HG03439 (cell line): ENCODE measurements at regions not wholly inside any gene's neighbourhood (a gene's known extent, or its start where the extent isn't known, plus 50 kb on each side); places are given as distances from the start of the nearest gene placed in this dataset.

Source experiments
- ATAC-seq: cut with Tn5 transposase; IDR thresholded peaks from one replicate; pipeline ENCODE4 v1.9.1; 2021; ENCODE audit warnings: mild to moderate bottlenecking, moderate library complexity; ENCODE audit not compliant: unreplicated experiment

DNA sequence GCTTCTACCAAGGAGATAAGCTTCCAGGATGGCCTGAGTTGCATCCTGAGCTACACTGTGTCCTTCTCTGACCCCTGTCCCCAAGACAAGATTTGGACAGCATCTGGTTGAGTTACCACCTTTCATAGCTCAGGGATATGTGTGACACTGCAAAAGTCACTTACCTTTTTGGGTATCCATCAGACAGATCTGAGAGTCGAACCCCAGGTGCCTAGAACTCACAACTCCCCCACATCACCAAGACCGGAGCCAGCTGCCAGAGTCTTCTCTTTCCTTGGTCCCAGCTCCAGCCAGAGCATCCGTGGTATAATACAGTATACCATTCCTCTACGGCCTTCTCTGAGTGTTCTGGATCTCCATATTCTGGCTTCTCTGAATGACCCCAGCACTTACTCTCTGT is 133.0 kb downstream of the CD83 start:
- no peak for ATAC-seq

DNA sequence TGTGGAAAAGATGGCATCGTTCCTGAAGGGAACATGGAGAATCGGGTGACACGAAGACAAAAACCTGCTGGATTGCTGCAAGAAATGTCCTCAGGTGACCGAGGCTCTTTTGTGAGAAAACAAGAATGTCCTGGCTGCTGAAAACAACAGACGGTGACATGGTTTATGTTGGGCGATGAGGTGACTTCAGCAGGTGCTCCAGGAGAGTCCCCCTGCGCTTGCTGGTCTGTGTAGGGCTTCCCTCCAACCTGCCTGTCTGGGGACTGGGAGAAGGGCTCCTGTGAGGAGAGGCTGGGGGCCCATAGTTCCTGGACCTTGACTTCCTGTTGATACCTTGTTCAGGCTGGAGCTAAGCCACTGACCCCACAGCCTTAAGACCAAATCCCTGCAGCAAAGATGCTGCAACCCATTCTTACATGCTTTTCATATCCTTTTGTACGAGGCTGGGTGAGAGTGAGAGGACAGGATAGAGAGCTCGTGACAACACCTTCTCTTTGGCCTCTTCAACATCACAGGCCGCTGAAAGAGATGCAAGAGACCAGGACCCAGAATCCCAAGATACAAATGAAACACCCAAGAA is 134.8 kb downstream of the CD83 start:
- ATAC-seq, result no peak

DNA sequence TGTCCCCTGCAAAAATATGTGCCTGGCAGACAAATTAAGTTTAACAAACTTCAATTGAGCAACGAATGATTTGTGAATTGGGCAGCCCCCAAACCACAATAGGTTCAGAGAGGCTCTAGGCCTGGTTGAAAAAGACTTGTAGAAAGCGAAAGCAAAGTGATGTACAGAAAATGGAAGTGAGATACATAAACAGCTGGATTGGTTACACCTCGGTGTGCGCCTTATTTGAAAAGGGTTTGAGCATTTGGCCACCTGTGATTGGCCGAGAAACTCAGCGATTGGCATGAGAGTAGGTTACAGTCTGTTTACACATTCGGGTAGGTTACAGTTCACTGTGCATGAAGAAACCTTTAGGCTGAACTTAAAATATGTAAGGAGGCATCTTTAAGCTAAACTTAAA is 136.9 kb downstream of the CD83 start:
- ATAC-seq, result peak; percentile 74

DNA sequence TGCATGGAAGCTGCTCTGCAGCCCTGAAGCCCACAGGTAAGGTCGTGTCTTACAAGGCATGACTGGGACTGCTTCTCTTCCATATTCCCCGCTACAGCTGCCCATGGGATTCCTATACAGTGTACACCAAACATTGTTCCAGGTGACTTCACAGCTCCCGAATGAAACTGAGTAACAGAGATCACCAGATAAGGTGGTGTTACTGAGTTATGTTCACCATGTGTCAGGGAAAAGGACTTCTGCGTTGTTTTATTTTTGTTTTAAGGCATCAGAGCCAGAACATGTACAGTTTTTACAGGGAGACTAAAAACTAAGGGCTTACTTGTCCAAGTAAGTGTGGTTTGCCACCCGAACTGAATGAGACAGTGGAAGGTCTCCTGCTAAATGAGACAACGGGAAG is 138.3 kb downstream of the CD83 start:
- no peak for ATAC-seq

DNA sequence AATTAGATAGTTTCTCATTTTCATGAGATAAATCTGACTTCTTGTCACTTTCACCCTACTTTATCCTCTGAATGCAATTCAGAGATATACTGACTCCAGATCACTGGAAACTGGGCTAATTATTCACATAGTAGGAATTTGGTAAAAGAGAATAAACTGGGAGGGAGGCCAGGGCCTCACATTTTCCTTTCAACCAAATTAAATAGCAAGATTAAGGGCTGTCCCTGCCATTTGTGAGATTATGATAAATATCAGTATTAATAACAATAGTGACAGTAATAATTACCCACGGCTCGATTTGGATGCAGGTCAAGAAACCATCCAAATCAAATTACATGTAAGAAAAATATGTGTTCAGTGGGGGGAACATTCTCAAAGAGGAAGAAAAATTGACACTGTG is 140.5 kb downstream of the CD83 start:
- no peak for ATAC-seq

DNA sequence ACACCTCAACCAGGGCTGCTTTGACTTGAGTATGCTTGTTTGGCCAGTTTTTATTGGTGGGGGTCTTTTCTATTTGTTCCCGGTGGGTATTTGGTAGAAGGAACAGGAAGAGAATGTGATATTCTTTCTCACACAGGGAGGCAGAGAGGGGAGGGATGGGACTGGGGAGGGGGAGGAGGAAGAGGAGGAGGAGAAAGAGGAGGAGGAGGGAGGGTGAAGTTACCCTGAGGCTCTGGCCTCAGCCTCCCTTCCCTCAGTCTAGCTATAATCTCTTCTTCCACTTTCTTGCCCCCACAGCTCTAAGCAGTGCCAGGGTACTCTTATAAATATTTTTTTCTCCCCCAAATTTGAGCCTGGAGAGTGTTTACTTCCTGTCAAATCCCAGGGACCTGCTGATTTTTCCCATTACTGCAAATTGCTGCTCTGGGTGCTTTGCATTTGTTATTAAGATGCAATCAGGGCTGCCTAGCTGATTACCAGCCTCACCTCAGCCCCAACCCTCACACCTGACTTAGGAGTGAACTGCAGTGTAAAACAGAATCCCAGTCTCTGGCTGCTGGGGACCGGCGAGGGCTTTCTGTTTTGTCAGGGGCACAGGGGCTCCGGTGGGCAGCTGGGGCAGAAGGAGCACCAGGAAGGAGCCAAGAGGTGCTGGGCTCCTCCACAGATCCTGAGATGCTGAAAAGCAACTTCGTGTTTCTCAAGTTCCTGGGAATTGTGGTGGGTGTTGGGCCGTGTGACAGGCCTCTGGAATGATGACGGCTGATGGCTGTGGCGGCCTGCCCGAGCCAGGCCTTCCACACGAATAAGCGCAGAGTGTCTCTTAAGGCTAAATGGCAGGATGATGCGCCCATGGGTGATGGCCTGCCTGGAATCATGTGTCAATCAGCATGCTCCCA is 141.4 kb downstream of the CD83 start:
- no peak for ATAC-seq

DNA sequence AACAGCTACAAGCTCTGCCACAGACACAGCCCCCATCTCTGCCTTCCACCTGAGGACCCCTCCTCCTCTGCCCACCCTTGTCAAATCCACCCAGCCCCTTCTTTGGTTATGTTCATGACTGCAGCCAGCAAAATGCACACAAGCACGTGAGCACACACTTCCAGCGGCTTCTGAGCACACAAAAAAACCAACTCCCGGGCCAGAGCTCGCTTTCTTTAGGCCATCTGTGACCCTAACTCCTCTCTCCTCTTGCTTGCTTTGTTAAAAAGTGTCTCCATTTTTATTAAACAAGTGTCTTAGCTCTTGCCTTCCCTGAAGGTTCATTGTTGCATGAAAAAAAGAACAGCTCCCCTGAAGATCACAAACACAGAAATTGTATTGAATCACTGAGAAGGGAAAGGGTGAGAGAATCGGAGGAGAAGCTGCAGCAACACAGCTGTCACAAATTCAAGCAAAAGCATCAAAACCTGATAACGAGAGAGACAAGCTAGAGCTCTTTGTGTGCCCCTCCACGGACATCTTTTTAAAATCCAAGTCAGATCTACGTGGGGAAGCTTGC is 142.1 kb downstream of the CD83 start:
- ATAC-seq, result no peak

DNA sequence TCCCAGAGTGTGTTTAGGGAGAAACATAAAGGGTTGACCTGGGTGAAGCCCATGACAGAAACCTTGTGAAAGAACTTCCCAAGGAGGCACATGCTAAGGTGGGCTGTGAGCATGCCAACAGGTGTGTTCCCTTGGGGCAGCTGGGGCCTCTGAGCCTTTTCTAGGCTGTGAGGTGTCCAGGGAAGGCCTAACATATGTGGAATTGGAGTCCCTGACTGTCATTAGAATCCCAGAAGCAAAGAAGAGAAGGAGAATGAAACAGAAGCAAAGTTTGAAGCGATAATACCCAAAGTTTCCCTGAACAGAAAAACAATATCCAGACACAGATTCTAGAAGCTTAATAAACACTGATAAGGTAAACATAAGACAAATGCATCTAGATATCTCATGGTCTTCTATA is 143.3 kb downstream of the CD83 start:
- no peak for ATAC-seq

DNA sequence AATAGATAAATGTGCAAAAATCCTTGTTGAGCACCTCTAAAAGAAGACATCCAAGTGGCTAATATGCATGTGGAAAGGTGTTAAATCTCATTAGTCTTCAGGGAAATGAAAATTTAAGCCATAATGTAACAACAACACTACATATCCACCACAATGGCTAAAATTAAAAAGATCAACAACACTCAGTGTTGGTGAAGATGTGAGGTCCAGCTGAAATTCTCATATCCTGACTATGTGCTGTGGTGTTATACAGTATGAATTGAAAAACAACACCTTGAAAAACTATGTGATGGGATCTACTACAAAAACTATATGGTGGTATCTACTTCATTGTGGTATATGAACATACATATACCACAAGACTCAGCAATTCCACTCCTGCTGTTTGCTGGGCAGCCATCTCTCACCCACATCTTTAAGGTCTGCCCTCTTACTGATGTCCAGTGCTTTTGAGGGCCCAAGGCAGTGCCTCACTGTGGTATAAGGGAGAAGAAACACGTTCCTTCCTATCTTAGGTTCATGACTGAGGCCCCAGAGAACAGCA is 146.4 kb downstream of the CD83 start:
- no peak for ATAC-seq

DNA sequence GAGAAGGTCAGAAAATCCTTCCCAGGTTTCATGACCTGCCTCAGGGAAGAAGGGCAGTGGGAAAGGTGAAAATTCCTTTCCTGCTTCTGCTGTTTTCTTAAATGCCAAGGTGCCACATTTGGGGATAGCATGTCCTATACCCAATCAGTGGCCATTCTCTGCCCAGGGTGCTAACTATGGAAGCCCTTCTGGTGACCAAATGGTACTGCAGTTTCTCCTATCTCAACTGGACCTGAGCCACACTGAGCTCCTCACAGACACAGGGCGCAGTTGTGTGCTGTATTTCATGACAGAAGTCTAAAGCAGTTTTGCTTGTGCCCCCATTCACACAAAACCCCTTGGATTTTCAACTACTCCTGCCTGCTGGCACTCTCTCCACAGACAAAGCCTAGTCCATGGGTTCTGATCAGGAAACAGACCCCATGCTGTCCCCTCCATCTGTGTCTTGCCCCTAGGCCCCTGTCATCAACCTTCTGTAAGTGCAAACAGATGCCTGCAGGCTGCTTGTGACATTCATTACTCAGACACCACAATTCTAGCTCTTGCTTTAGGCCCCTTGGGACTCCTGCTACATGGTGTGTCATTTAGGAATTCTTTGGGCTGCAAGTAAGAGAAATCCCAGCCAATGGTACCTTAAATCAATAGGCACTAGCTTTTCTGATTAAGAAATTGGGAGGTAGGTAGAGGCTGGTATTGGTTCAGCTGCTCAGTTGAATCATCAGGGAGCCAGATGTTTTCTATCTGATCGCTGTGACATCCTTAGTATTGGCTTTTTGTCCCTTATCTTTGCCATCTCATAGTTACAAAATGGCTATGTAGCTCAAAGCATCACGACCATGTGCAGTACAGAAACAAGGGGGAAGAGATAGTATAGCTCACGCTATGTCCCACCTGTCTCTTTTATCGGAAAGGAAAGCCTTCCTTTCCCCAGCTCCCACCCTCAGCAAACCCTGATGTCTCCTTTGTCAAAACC is 147.8 kb downstream of the CD83 start:
- ATAC-seq, result no peak

DNA sequence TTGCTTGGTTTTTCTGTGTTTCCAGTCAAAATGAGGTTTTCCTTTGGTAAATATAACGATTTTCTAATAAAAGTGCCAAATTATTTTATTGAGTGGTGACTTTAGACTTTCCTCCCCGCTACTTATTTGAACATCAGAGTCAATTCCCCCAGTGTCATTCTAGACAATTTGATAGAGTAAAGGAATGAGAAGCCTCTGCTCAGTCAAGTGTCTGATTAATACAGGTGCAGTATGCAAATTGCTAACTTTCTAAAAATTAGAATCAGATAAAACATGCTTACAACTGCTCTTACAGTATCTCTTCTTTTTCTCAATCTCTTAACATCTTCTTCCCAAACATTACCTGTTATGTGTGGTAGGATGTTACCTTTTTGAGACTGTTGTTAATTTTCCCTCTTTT is 148.7 kb downstream of the CD83 start:
- no peak for ATAC-seq

DNA sequence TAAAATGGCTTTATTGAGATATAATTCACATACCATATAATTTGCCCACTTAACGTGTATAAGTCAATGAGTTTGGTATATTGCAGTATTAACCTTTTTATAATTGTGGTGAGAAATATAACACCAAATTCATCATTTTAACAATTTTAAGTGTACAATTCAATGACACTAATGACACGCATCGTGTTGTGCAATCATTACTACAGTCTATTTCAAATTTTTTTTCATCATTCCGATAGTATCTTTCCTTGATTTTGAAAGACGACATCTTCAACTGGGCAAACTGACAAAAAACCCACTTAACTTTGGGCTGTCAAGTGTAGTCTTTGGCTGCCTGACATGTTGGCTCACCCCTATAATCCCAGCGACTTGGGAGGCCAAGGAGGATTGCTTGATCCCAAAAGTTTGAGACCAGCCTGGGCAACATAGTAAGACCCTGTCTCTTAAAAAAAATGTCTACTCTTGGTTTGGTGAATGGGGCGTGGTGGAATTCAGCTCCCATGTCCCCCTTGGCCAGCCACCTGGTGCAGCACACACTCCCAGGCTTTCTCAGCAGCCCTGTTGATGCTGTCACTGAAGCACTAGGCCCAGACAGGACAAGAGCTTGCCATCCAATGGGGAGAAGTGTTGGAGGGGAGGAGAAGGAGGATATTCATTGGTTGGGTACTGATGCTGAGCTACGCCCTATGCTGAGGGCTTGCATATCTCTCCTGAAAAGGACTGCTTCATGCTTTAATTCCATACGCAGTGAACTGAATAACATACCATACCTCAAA is 150.5 kb downstream of the CD83 start:
- no peak for ATAC-seq

DNA sequence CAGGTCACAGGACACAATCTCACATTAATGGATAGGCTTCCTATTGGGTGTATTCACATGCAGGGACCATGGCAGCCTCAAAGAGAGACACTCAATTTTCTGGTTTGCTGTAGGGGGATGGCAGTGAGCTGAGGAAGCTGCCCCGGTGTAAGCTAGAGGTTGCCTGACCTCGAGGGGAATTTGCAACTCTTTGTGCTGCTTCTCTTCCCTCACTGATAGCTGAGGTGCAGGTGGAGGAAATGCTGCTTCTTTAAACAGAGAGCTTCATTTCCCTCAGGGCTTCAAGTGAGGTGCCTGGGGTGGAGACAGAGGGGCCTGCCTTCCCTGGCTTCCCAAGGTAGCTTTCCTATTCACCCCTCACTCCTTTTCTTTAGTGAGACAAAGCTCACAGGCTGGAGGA is 151.9 kb downstream of the CD83 start:
- ATAC-seq, result no peak

DNA sequence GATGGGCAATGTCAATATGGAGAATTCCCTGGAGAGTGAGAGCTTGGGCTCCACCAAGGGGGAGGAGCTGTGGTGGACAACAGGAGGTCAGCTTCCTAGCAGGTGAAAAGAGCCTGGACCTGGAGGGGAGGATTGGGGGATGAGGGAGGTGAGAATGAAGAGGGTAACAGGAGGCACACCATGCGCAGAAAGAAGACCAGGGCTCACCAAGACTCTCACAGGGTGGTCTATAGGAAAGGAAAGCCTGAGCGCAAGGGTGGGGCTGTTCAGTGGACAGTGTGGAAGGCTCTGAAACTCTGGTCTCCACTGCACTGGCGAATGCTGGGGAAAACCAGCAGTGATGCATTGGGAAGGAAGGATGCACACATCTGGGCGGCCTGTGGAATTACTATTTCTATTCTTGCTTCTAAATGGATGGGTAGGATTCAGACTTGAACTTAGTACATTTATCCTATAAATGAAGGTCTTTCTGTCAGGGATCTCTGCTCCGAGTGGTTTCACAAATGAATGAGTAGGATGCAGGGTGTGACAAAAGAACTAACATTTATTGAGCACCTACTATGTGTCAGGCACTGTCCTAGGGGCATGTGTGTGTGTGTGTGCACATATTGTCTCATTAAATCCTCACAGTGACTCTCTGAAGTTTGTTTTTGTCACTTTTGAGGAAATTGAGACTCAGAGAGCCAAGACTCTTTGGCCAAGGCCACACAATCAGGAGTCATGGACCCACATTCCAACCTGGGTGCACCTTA is 152.7 kb downstream of the CD83 start:
- ATAC-seq, result no peak

DNA sequence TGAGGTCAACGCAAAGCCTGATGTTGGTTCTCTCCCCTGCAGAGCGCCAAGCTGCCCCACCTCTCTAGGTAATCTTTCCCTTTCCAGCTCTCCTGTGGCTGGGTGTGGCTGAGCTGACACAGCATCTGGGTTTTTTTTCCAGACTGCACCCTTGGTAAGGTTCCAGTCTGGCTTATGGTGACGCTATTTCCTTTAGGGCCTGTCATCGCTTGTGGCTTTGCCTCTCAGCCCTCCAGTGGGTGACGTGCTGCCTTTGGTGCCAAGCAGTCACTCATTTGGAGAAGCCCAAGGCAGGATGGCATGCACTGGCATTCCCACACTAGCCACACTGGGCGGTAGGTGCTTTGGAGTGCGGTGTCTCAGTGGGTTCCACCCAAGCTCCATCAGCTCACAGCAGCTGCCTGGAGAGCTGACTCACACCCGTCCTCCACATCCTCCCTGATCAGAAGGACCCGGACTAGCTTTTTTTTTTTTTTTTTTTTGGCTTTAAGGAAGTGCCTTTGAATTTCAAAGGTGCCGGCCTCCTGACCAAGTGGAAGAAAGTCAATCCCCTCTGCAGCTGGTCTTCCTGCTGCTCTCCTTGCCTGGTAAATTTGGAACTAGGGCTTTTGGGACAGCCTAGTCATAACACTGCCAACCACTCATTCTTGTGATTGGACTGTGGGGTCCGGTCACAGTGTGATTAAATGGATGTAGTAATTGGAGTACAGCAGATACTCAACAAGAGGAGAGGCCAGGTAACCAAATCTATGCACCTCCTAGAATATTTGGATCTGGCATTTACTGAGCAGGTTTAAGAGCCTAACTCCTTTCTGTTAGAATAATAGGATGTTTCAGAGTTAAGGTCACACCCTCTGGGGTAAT is 153.6 kb downstream of the CD83 start:
- no peak for ATAC-seq

DNA sequence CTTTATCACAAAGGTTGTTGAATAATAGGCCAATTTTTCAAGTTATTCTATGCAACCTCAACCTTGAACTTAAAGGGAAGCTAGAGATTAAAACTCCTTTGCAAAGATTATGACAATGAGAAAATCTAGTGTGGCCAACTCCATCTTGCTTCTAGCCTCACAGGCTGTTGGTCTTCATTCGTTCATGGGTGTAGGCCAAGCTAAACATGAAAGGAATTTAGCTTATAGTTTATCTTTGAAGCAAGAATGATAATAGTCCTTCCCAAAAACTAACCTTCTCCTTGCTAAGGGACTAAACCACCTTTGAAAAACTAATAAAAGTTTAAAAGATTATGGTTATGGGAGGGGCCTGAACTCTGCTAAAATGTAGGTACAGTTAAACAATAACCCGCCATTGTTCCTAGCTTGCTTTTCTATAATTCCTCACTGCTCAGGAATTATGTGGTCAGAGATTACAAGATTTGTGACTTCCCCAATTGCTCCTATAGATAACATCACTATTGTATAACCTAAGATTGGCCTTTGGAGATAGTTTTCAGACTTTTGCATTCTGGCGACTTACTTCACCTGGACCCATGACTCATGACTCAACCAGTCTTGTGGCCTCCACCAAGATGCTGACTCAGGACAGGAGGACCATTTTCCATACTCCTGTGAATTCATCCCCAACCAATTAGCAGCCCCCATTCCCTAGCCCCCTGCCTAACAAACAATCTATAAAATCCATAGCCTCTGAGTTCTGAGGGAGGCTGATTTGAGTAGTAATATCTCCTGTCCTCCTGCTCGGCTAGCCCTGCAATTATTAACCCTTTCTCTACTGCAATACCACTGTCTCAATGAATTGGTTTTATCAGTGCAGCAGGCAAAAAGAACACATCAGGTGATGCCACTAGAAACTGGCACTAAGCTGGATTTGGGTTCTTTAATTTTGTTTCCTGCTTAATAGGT is 154.5 kb downstream of the CD83 start:
- no peak for ATAC-seq

DNA sequence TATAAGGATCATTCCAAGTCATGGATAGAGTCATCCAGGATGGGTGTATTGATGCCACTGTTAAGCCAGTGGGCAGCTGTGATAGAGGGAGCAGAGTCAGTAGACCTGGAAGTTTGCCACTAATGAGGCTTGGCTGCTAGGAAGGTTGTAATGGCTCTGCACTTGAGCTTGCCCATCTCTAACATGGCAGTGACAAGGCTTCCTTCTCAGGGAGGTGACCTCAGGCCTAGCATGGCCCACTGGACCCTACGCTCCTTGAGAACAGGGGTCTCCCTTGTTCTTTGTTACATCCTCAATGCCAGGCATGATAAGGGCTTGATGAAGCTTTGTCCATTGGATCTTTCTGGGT is 155.1 kb downstream of the CD83 start:
- ATAC-seq, result no peak
